LNCAP (cell line): ENCODE measurements at regions not wholly inside any gene's neighbourhood (a gene's known extent, or its start where the extent isn't known, plus 50 kb on each side); places are given as distances from the start of the nearest gene placed in this dataset.

Experiments
- CTCF ChIP-seq: fragments of 450-650 bp; IDR thresholded peaks from 2 replicates; pipeline ENCODE4 v1.5.1; 2017; ENCODE audit warnings: mild to moderate bottlenecking

DNA sequence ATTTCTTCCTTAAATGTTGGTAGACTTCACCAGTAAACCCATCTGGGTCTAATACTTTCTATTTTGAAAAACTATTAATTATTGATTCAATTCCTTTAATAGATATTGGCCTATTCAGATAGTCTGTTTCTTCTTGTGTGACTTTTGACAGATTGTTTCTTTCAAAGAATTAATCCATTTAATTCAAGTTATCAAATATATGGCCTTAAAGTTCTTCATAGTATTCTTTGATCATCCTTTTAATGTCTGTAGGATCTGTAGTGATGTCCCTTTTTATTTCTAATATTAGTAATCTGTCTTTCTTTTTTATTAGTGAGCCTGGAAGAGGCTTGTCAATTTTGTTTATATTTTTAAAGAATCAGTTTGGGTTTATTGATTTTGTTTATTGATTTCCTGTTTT lies 190.0 kb downstream of the SLC38A4 start:
- TF ChIP-seq CTCF, result no peak

GRCh38 chr12:46629331-46630229 lies 196.2 kb downstream of the SLC38A4 start:
- no peak for TF ChIP-seq CTCF

DNA sequence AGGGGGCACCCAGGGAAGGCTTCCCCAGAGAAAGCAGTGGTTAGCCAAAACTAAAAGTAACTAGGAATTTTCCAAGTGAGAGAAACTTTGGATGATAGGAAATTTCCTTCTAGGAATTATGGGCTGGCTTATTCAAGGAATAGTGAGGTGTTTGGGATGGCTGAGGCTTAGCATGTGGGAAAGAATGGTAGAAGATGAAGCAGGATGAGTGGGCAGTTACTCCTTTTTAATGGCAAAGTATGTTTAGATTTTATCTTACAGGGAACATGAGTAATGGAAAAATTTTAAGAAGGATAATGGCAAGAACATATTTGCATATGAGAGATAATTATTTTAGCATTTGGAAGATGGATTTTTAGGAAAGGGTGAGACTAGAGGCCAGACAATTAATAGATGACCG lies 197.6 kb downstream of the SLC38A4 start:
- TF ChIP-seq CTCF, result no peak

- TF ChIP-seq CTCF, result no peak
These were observed 198.1 kb downstream of the SLC38A4 start for GRCh38 chr12:46627686-46628085.

GRCh38 chr12:46617167-46617566 lies 208.6 kb downstream of the SLC38A4 start:
- no peak for TF ChIP-seq CTCF

GRCh38 chr12:46610754-46611153 lies 215.0 kb downstream of the SLC38A4 start:
- no peak for TF ChIP-seq CTCF

DNA sequence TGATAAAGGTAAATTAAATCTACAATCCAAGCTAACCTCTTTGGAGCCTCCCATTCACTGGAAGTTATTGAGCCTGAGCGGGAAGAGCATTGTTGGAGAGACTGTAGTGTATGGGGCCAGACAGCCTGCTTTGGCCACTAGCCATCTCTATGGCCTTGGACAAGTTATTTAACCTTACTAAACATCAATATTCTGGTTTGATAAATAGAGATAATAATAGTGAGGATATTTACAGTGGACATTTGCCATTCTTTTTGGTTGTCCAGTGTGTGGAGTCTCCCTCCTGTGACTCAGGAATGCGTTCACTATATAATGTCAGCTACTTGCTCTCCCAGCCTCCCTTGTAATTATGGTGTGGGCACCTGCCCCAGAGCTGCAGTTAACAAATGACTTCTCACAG lies 216.1 kb downstream of the SLC38A4 start:
- TF ChIP-seq CTCF, result no peak
